ENCODE measurements at regions not wholly inside any gene's neighbourhood (a gene's known extent, or its start where the extent isn't known, plus 50 kb on each side); places are given as distances from the start of the nearest gene placed in this dataset.

- no peak overlapping the region for H3K4ac ChIP-seq (replicated peaks; ENCODE audit: insufficient read length, low read depth, low read length)
- no peaks in the 10 kb centered on the region for H3K79me1 ChIP-seq (ENCODE audit: low read depth, low read length)
- no peak overlapping the region for H3K4me3 ChIP-seq (ENCODE audit: extremely low read depth in 1 of 4, insufficient read depth in 2 of 4, low read depth in 3 of 4, low read length in 4 of 4)
- H2AK5ac ChIP-seq (ENCODE audit: low read depth, low read length), result no peak overlapping the region
- H3K27me3 ChIP-seq (replicated peaks in 1 of 4; ENCODE audit: control insufficient read depth in 3 of 4, extremely low read depth in 1 of 4, insufficient read depth in 3 of 4, low read length in 3 of 4), result no peaks in the 10 kb centered on the region
- H2BK120ac ChIP-seq (replicated peaks; ENCODE audit: low read depth, low read length), result no peak overlapping the region
- no peak overlapping the region for H4K8ac ChIP-seq (ENCODE audit: extremely low read depth, insufficient read depth, low read length)
- no peak overlapping the region for H3K27ac ChIP-seq (ENCODE audit: low read depth, low read length)
- H2AFZ ChIP-seq (ENCODE audit: low read length), result no peak overlapping the region
- no peaks in the 10 kb centered on the region for H3K23me2 ChIP-seq (ENCODE audit: low read depth, low read length)
- DNase-seq (ENCODE audit: low read depth in 1 of 2, low spot score in 2 of 2) (no peak), FAIRE-seq (no peak)
- TF ChIP-seq ASH2L (IDR thresholded peaks at IDR 0.05; ENCODE audit: low read length) (no peak), EGR1 (IDR thresholded peaks at IDR 0.05; ENCODE audit: borderline replicate concordance, low read depth, low read length) (no peak), E2F6 (IDR thresholded peaks at IDR 0.05) (no peak), KDM5A (IDR thresholded peaks at IDR 0.05; ENCODE audit: low read length) (no peak), SIX5 (IDR thresholded peaks at IDR 0.05; ENCODE audit: low read depth, low read length) (no peak)
- H2BK5ac ChIP-seq (ENCODE audit: low read depth, low read length), result no peak overlapping the region
- H3K9ac ChIP-seq (replicated peaks in 1 of 4; ENCODE audit: extremely low read depth in 1 of 4, low read depth in 3 of 4, low read length in 3 of 4), result no peak overlapping the region
- WGBS, 2 experiments (ENCODE audit: extremely low coverage in 1 of 2, insufficient coverage in 1 of 2, insufficient read length in 1 of 2, insufficient replicate concordance in 2 of 2, low coverage in 1 of 2, low lambda C conversion rate in 2 of 2, missing lambda C conversion rate in 1 of 2), result 78% methylated on average over 2 of the region's 2 CpGs; no CpG with 5 or more reads in 1 of the 2 experiments
- POLR2A ChIA-PET (ENCODE audit: partially characterized antibody), result no interaction called here
- CTCF ChIA-PET (ENCODE audit: partially characterized antibody), result interaction anchor here (1.2 to 1.9 kb wide), 2 partner anchors 30 to 444 kb away, joined by 6 to 7 read pairs; no protein-coding TSS in a partner anchor
- H4K20me1 ChIP-seq (replicated peaks in 1 of 2; ENCODE audit: control insufficient read depth in 1 of 2, insufficient read depth in 2 of 2, low read length in 2 of 2), result no peaks in the 10 kb centered on the region
- H3K14ac ChIP-seq (ENCODE audit: insufficient read length), result no peak overlapping the region
- no peak overlapping the region for H2BK12ac ChIP-seq (ENCODE audit: low read depth, low read length)
- no peak overlapping the region for H4K5ac ChIP-seq (ENCODE audit: insufficient read length, low read depth, low read length)
- H3K4me1 ChIP-seq (replicated peaks in 1 of 4; ENCODE audit: control insufficient read depth in 3 of 4, insufficient read depth in 4 of 4, low read length in 3 of 4), result no peaks in the 10 kb centered on the region
- H2BK20ac ChIP-seq (ENCODE audit: low read length), result no peak overlapping the region
- H3K18ac ChIP-seq (ENCODE audit: extremely low read depth, low read length), result no peak overlapping the region
- H3K4me2 ChIP-seq (ENCODE audit: insufficient read depth in 1 of 2, low read depth in 2 of 2, low read length in 2 of 2), result no peak overlapping the region
- H3K36me3 ChIP-seq (ENCODE audit: control insufficient read depth in 2 of 4, insufficient read depth in 4 of 4, low read length in 3 of 4), result no peaks in the 10 kb centered on the region
- no peaks in the 10 kb centered on the region for H3K79me2 ChIP-seq (ENCODE audit: control insufficient read depth in 1 of 2, insufficient read depth in 2 of 2, low read length in 2 of 2)
- no peaks in the 10 kb centered on the region for H3K9me3 ChIP-seq (ENCODE audit: insufficient read depth in 2 of 2, low read depth in 1 of 2, low read length in 1 of 2)
- no peak overlapping the region for H4K91ac ChIP-seq (replicated peaks; ENCODE audit: insufficient read length, low read length)
- H3K23ac ChIP-seq (ENCODE audit: insufficient read length), result no peak overlapping the region
- no peak overlapping the region for H2BK15ac ChIP-seq (ENCODE audit: low read length)
- H3K56ac ChIP-seq (replicated peaks; ENCODE audit: insufficient read length, low read depth, low read length), result no peak overlapping the region
Observed at GRCh38 chr1:172758259-172758658, 99.4 kb downstream of the FASLG start.

All from H1 (cell line).